GM18505 (cell line): ENCODE measurements at regions not wholly inside any gene's neighbourhood (a gene's known extent, or its start where the extent isn't known, plus 50 kb on each side); places are given as distances from the start of the nearest gene placed in this dataset.

Experiments used
- ATAC-seq: cut with Tn5 transposase; IDR thresholded peaks from one replicate; pipeline ENCODE4 v1.9.1; 2021; ENCODE audit not compliant: unreplicated experiment
- POLR2A ChIP-seq: IDR thresholded peaks from 4 replicates; pipeline ENCODE4 v1.6.1; 2011; ENCODE audit warnings: borderline replicate concordance; ENCODE audit not compliant: insufficient read depth, insufficient read length; ENCODE audit errors: extremely low read depth

- no peak for ATAC-seq
- no peak for TF ChIP-seq POLR2A
Measured at GRCh38 chr2:126778561-126779501, 119.9 kb upstream of the TEX51 start.

DNA sequence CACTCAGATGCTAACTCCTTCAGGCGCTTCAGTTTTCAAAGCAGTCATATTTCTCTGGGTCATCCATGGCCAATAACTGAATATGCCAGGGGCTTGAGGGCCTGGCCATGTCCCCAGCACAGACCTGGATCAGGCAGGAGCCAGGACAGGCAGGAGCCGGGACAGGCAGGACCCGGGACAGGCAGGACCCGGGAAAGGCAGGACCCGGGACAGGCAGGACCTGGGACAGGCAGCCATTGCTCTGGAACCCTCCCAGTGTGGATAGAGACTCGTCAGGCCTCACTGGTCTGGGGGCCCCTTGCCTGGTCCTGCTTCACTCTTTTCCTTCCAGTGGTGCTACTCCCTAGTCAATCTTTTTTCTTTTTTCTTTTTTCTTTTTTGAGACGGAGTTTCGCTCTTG, 117.5 kb upstream of the TEX51 start:
- ATAC-seq: no peak
- TF ChIP-seq POLR2A: no peak

- ATAC-seq: no peak
- TF ChIP-seq POLR2A: no peak
Measured at GRCh38 chr2:126781806-126782205, 116.9 kb upstream of the TEX51 start.

- no peak for ATAC-seq
- TF ChIP-seq POLR2A: no peak
Measured at GRCh38 chr2:126782648-126783047, 116.0 kb upstream of the TEX51 start.

DNA sequence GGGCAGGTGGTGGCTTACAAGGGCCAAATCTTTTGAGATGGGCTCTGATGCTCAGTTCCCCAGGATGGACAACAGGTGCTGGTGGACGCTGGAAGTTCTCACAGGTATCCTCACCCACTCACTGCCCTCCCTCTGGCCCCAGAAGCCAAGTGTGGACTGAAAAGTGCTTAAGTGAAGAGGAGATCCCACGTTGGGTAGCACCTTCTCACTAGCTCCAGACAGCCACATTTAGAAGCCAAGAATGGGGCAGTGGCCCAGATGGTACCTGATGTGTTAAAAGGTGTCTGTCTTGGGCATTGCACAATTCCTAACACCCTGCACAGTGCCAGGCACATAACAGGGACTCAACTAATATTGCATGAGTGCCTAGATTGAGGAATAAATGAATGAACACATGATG, 115.3 kb upstream of the TEX51 start:
- no peak for TF ChIP-seq POLR2A
- ATAC-seq: no peak

- ATAC-seq: no peak
- TF ChIP-seq POLR2A: no peak
Measured at GRCh38 chr2:126784045-126784444, 114.6 kb upstream of the TEX51 start.

GRCh38 chr2:126784621-126785020, 114.1 kb upstream of the TEX51 start:
- TF ChIP-seq POLR2A: no peak
- ATAC-seq: no peak

DNA sequence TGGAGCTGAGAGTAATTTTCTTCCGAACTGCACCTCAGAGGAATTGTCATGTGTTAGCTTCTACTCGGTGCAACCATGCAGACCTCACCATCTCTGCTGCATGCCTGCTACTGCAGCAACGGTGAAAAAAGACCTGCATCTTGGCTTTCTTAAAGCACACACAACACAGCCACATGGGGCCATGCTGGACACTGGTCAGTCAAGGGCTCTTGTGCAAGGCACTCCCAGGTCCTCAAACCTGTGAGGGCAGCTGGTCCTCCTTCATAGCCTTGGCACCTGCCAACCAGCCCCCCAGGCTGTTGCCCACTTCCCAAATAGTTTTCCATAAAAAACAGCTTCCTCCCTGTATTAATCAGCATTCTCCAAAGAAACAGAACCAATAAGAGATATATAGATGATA, 113.5 kb upstream of the TEX51 start:
- no peak for ATAC-seq
- no peak for TF ChIP-seq POLR2A

DNA sequence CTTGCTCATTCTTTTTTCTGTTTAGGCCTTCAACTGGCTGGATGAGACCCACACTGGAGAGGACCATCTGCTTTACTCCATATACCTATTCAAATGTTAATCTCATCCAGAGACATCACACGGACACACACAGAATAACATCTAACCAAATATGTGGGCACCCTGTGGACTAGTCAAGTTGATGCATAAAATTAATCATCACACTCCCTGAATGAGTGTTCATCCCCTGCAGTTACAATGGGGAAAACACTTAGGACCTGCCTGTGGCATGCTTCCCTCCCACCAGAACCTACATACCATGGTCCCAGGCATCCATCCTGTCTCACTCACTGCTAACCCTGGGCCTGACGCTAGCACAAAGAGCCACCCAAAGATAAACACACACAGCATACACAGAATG, 112.8 kb upstream of the TEX51 start:
- no peak for TF ChIP-seq POLR2A
- ATAC-seq: no peak

GRCh38 chr2:126786765-126787164, 111.9 kb upstream of the TEX51 start:
- ATAC-seq: no peak
- TF ChIP-seq POLR2A: no peak

DNA sequence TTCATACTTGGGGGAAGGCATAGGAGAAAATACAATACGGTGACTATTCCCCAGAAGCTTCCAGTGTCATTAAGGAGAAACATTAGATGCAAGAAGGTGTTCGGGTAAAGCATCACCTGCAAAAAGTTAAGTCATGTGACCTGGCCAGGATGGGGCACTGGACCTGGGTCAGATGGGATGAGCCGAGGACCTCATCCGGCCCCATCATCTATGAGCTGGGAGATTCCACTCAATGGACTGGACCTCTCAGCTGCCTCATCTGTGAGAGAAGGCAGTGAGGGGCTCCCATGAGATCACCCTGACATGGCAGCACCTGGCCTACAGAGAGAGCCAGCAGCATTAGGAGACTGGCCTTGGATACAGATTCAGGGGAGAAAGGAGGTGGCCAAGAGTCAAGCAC, 111.4 kb upstream of the TEX51 start:
- no peak for TF ChIP-seq POLR2A
- no peak for ATAC-seq

- no peak for TF ChIP-seq POLR2A
- no peak for ATAC-seq
Measured at GRCh38 chr2:126788113-126788512, 110.6 kb upstream of the TEX51 start.

DNA sequence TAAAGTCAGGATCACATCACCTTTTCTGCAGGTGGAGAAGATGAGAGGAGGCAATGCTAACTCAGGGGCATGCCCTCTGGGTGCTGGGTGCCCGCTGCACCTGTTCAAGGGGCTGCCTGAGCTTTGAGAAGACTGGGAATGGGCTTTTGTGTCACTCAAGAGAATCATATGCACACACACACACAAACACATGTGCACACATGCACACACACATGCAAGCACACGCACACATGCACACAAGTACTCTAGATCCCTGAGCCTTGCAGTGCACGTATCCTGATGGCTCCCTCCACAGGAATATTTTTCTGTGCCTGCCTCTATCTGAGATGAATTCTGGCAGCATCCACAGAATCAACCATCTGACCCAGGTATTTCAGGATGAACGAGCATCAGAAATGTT, 110.0 kb upstream of the TEX51 start:
- no peak for ATAC-seq
- TF ChIP-seq POLR2A: no peak

DNA sequence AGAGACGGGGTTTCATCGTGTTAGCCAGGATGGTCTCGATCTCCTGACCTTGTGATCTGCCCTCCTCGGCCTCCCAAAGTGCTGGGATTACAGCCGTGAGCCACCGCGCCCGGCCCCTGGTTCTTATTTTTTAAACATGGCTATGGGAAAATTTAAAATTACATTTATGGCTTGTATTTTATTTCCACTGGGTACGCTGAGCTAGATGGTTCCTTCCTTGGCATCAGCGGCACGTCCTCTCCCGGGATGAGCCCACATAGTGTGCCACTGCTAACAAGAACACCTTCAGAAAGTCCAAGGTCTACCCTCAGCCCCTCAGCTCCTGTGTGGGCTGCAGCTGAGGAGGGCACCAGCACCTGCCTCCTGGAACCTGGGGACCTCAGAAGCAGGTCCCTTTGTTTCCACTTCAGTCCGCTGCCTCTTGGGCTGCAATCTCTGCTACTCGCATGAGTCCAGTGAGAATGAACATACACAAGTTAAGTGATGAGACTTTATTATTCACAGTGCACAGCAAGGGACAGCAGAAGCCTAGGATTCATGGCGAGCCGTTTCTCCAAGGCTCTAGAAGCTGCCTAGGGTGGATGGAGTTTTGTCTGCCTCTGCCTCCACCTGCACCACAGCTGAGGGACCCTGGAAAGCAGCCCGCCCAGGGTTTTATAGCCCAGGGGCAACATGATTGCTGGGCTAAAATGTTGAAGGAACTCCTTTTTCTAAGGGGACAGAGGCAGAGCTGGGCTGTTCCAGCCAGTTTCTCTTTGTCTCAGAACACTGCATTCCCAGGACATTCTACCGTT, 107.5 kb upstream of the TEX51 start:
- TF ChIP-seq POLR2A: no peak
- ATAC-seq: no peak
